B cell (primary cell): ENCODE measurements at regions not wholly inside any gene's neighbourhood (a gene's known extent, or its start where the extent isn't known, plus 50 kb on each side); places are given as distances from the start of the nearest gene placed in this dataset.

Source experiments
- ATAC-seq: fragments of 200-7000 bp; cut with Tn5 transposase; one replicate; pipeline ENCODE4 v1.10.0; 2021; ENCODE audit warnings: low read depth, mild to moderate bottlenecking, moderate number of reproducible peaks, moderate library complexity
- CTCF ChIA-PET: fragments of 350-600 bp; sonication (Branson Sonifier 250); formaldehyde crosslinking; loops from one replicate; lab custom pipeline; 2021; ENCODE audit warnings: antibody characterized with exemption, inconsistent platforms; lab: Charles Lee
- POLR2A ChIA-PET: fragments of 350-600 bp; sonication (Branson Sonifier 250); formaldehyde crosslinking; loops from one replicate; lab custom pipeline; 2021; ENCODE audit warnings: antibody characterized with exemption; lab: Charles Lee
- DNase-seq: peaks from one replicate; pipeline ENCODE4 v3.0.0; 2013
- H2AFZ ChIP-seq: 2 replicates; pipeline ENCODE4 v1.6.1; 2012; ENCODE audit warnings: mild to moderate bottlenecking, low read depth, low read length; ENCODE audit not compliant: insufficient read depth, poor library complexity, severe bottlenecking
- H3K27ac ChIP-seq, 2 donors: 1 replicate in 1 of 2; 2 replicates in 1 of 2; pipeline ENCODE4 v1.5.1; 2012 to 2013; ENCODE audit warnings: low read length in 2 of 2, mild to moderate bottlenecking in 2 of 2, moderate library complexity in 1 of 2
- H3K27me3 ChIP-seq, 4 experiments: fragments of 200-600 bp in 1 of 4; sonication (generic) in 1 of 4; replicated peaks in 1 of 4; 1 replicate in 2 of 4; 2 replicates in 2 of 4; pipeline versions ENCODE4 v1.6.1 to v1.7.0; 2013 to 2016; ENCODE audit warnings: low read length in 3 of 4, mild to moderate bottlenecking in 2 of 4, mixed read lengths in 1 of 4, moderate library complexity in 1 of 4; ENCODE audit not compliant: insufficient read depth in 4 of 4, control insufficient read depth in 3 of 4; ENCODE audit errors: control extremely low read depth in 1 of 4
- H3K36me3 ChIP-seq, 2 experiments: replicated peaks in 1 of 2; 1 replicate in 1 of 2; 2 replicates in 1 of 2; pipeline versions ENCODE4 v1.6.1 to v1.7.1; 2013; ENCODE audit warnings: low read length in 1 of 2; ENCODE audit not compliant: insufficient read depth in 2 of 2, control insufficient read depth in 1 of 2; ENCODE audit errors: control extremely low read depth in 1 of 2, extremely low read depth in 1 of 2
- H3K4me1 ChIP-seq, 2 donors: fragments of 200-600 bp in 1 of 2; sonication (generic) in 1 of 2; 1 replicate in 1 of 2; 2 replicates in 1 of 2; pipeline versions ENCODE4 v1.5.1 to v1.6.1; 2013 to 2017; ENCODE audit warnings: low read length in 2 of 2; ENCODE audit not compliant: control insufficient read depth in 2 of 2, insufficient read depth in 2 of 2
- H3K4me2 ChIP-seq: replicated peaks from 2 replicates; pipeline ENCODE3; 2012; ENCODE audit warnings: mild to moderate bottlenecking, low read depth, low read length; ENCODE audit not compliant: poor library complexity, severe bottlenecking
- H3K4me3 ChIP-seq, 5 experiments: fragments of 200-600 bp in 1 of 5; sonication (generic) in 1 of 5; 1 replicate in 3 of 5; 2 replicates in 2 of 5; pipeline versions ENCODE4 v1.5.1 to v1.7.0; 2011 to 2016; ENCODE audit warnings: low read length in 4 of 5, mild to moderate bottlenecking in 4 of 5, low read depth in 2 of 5, control low read depth in 1 of 5, moderate library complexity in 1 of 5; ENCODE audit not compliant: insufficient read depth in 1 of 5; ENCODE audit errors: control extremely low read depth in 1 of 5, extremely low read depth in 1 of 5
- H3K79me2 ChIP-seq: fragments of 200-600 bp; sonication (generic); one replicate; pipeline ENCODE4 v1.6.0; 2016; ENCODE audit warnings: low read length; ENCODE audit not compliant: control insufficient read depth, insufficient read depth
- H3K9ac ChIP-seq: fragments of 200-600 bp; sonication (generic); 2 replicates; pipeline ENCODE4 v1.6.1; 2017; ENCODE audit warnings: mild to moderate bottlenecking, low read length, moderate library complexity
- H3K9me3 ChIP-seq, 3 donors: one replicate each; pipeline versions ENCODE4 v1.6.1 to v1.7.1; 2013; ENCODE audit warnings: low read length in 2 of 3; ENCODE audit not compliant: control insufficient read depth in 2 of 3, insufficient read depth in 1 of 3; ENCODE audit errors: control extremely low read depth in 1 of 3
- H4K20me1 ChIP-seq: 2 replicates; pipeline ENCODE4 v1.6.0; 2012; ENCODE audit warnings: mild to moderate bottlenecking, low read length; ENCODE audit not compliant: insufficient read depth, control insufficient read depth, poor library complexity, severe bottlenecking
- H3K27ac Mint-ChIP-seq: one replicate; pipeline ENCODE4 v1.8.0; 2021; ENCODE audit warnings: mixed read lengths
- H3K27me3 Mint-ChIP-seq: one replicate; pipeline ENCODE4 v1.8.0; 2021; ENCODE audit warnings: mixed read lengths
- H3K4me1 Mint-ChIP-seq: one replicate; pipeline ENCODE4 v1.8.0; 2021; ENCODE audit warnings: mixed read lengths
- H3K4me3 Mint-ChIP-seq: one replicate; pipeline ENCODE4 v1.8.0; 2021; ENCODE audit warnings: mixed read lengths
- H3K9me3 Mint-ChIP-seq: one replicate; pipeline ENCODE4 v1.8.0; 2022; ENCODE audit warnings: mixed read lengths; ENCODE audit not compliant: insufficient read depth
- EZH2 ChIP-seq: IDR thresholded peaks from 2 replicates; pipeline ENCODE4 v1.6.1; 2012; ENCODE audit warnings: borderline replicate concordance, low read depth, mild to moderate bottlenecking, moderate library complexity, low read length; ENCODE audit not compliant: insufficient read depth, poor library complexity, severe bottlenecking
- WGBS: methylation state at CpG from one replicate; pipeline ENCODE4 v1.1.5; 2013; ENCODE audit warnings: missing lambda C conversion rate; ENCODE audit not compliant: insufficient coverage; 5-methylcytosine and 5-hydroxymethylcytosine counted together
- intact Hi-C: fragments of 100-400 bp; cut with micrococcal nuclease; formaldehyde crosslinking; loops from one replicate; pipeline ENCODE4 v1.10.0; 2022
- TF ChIP-seq, protein P1 (sequence below): fragments of 200-600 bp; IDR thresholded peaks from one replicate; pipeline ENCODE4 v1.8.0; 2022; ENCODE audit warnings: antibody characterized with exemption, mild to moderate bottlenecking

DNA sequence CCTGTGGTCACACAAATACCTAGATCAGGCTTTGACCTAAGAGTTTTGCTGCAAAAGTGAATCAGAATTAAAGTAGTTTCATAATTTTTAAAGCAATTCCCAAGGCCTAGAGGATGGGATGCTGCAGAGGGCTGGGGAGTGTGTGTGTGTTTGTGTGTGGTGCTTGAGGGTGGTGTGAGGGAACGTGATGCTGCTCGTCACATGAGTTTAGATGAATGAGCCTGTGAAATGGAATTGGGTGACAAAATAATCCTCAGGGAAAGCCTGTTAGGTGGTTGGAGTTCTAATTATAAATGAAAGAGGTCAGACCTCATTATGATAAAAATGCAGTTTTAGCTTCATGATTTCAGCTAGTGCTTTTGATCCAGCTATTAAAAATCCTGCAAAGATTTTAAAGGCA is 87.5 kb upstream of the TMEM170B start:
- Mint-ChIP-seq H3K9me3 (no peaks in the 10 kb centered on the region), H3K27me3 (no peaks in the 10 kb centered on the region), H3K4me1 (peaks cover 55% of the 10 kb centered on the region), H3K4me3 (no peak overlapping the region), H3K27ac (no peak overlapping the region)
- no peak for ATAC-seq
- ChIA-PET POLR2A (no interaction called here), CTCF (no interaction called here)
- H2AFZ ChIP-seq, result no peak overlapping the region
- H4K20me1 ChIP-seq, result no peaks in the 10 kb centered on the region
- H3K27me3 ChIP-seq, result no peaks in the 10 kb centered on the region
- no peaks in the 10 kb centered on the region for H3K36me3 ChIP-seq
- H3K9me3 ChIP-seq, result peaks cover 0 to 5% (median 3%) of the 10 kb centered on the region in 3 donors
- no peak overlapping the region for H3K27ac ChIP-seq
- no peak for DNase-seq
- intact Hi-C loops, result no loop called here
- no peak for TF ChIP-seq EZH2
- TF ChIP-seq, protein P1, sequence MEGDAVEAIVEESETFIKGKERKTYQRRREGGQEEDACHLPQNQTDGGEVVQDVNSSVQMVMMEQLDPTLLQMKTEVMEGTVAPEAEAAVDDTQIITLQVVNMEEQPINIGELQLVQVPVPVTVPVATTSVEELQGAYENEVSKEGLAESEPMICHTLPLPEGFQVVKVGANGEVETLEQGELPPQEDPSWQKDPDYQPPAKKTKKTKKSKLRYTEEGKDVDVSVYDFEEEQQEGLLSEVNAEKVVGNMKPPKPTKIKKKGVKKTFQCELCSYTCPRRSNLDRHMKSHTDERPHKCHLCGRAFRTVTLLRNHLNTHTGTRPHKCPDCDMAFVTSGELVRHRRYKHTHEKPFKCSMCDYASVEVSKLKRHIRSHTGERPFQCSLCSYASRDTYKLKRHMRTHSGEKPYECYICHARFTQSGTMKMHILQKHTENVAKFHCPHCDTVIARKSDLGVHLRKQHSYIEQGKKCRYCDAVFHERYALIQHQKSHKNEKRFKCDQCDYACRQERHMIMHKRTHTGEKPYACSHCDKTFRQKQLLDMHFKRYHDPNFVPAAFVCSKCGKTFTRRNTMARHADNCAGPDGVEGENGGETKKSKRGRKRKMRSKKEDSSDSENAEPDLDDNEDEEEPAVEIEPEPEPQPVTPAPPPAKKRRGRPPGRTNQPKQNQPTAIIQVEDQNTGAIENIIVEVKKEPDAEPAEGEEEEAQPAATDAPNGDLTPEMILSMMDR, result no peak
- H3K79me2 ChIP-seq, result no peaks in the 10 kb centered on the region
- no peak overlapping the region for H3K4me2 ChIP-seq
- no peak overlapping the region for H3K4me3 ChIP-seq
- WGBS, result 77% methylated on average over 2 of the region's 2 CpGs
- H3K4me1 ChIP-seq, result peaks cover 8 to 20% of the 10 kb centered on the region in 2 donors
- H3K9ac ChIP-seq, result no peak overlapping the region

DNA sequence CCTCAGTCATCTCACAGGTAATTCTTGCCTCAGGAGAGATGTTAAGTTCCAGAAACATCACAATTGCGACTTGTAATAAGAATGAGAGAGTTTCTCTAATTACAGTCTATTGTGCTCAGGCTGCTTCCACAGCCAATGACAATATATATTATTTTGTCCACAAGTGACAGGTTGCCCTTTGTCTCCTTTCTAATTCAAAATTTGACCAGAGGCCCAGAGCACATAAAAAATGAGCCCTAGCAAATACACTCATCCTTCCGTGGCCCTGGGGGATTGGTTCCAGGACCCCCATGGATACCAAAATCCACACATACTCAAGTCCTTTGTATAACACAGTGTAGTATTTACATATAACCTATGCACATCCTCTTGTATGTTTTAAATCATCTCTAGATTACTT is 88.1 kb upstream of the TMEM170B start:
- Histone ChIP-seq H3K9me3 (peaks cover 0 to 5% (median 3%) of the 10 kb centered on the region in 3 donors), H3K27me3 (no peaks in the 10 kb centered on the region), H3K4me3 (no peak overlapping the region), H3K4me1 (peaks cover 10 to 26% of the 10 kb centered on the region in 2 donors), H3K27ac (no peak overlapping the region), H4K20me1 (no peaks in the 10 kb centered on the region), H3K79me2 (no peaks in the 10 kb centered on the region), H3K4me2 (no peak overlapping the region), H3K36me3 (no peaks in the 10 kb centered on the region), H3K9ac (no peak overlapping the region), H2AFZ (no peak overlapping the region)
- no CpG with 5 or more reads among the region's 2 CpGs for WGBS
- Mint-ChIP-seq H3K27ac (no peak overlapping the region), H3K4me3 (no peak overlapping the region), H3K9me3 (no peaks in the 10 kb centered on the region), H3K27me3 (no peaks in the 10 kb centered on the region), H3K4me1 (peaks cover 55% of the 10 kb centered on the region)
- ChIA-PET CTCF (no interaction called here), POLR2A (no interaction called here)
- TF ChIP-seq, protein P1, result no peak
- TF ChIP-seq EZH2, result no peak
- intact Hi-C loops, result loop anchor here (5.0 to 10.0 kb wide), 2 partner anchors 37 to 45 kb away; no protein-coding TSS in a partner anchor
- ATAC-seq (no peak), DNase-seq (no peak)
